G401.6 (cell line): ENCODE measurements at regions not wholly inside any gene's neighbourhood (a gene's known extent, or its start where the extent isn't known, plus 50 kb on each side); places are given as distances from the start of the nearest gene placed in this dataset.
A peak's percentile ranks its signal among the peaks of the same experiment; 100 is the strongest.
"Not testable (repeated sequence)": the region's sequence is repeated elsewhere in the genome, so short reads cannot be mapped to it uniquely, and the experiment has no call there.

Experiments
- FAIRE-seq: peaks from 2 replicates; lab custom pipeline; 2012; peaks lifted over from hg19 to GRCh38; lab: Jason Lieb, UNC

DNA sequence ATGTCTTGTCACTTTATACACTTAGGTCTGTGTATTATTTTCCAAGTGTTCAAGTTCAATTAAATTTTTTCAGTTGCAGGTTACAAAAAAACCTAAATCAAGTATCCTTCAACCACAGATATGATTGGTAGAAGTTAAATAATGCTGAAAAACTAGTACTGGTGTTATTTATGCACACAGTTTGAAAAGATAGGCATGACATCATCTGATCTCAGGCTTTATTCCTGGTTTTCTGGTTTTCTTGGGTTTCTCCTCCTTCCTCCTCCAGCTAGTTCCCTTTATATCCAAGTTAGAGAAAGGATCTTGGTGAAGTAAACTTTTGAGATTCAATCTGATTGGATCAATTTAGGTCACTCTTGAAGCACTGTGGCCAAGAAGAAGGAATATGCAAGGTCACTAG lies 1201.1 kb upstream of the B3GALT2 start:
- FAIRE-seq, result no peak

DNA sequence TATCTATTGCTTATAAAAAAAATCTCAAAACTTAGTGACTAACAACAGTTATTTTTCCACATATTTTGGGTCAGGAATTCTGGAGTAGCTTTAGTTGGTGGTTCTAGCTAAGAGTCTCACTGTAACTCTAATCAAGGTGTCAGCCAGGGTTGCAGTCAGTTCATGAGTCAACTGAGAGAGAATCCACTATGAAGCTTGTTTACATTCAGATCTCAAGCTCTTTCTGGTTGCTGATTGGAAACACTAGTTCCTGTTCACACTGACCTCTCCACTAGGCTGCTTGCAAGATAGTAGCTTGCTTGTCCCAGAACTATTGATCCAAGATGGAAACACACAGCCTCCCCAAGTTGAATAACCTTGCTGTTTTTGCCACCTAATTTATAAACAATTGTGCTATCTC lies 1192.1 kb upstream of the B3GALT2 start:
- no peak for FAIRE-seq

DNA sequence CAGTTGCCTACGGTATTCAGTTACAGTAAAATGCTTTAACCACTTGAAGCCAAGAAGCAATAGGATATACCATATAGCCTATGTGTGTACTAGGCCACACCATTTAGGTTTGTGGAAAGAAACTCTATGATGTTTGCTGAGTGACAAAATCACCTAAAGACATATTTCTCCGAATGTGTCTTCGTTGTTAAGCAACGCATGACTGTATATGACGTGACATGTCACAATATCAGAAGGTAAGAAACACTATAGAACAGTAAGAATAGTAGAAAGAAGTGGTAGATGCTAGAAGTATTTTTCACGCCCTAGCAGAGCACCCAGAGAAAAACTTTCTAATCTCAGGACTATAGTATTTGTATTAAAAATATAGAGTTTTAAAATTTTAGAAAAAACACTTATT lies 1188.2 kb upstream of the B3GALT2 start:
- FAIRE-seq, result no peak

DNA sequence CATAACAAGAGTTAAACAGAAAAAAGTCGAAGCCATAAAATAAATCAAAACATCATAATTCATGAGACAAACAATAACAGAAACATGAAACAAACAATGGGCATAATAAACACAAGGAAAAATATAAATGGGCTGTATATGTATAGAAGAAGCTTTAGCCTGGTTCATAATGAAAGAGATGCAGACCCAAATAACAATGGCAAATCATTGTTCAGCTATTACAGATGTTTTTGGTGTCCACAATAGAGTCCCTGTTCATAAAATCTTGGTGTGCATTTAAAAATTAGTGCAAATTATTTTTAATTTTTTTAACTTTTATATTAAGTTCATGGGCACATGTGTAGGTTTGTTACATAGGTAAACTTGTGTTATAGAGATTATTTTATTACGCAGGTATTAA lies 1185.9 kb upstream of the B3GALT2 start:
- FAIRE-seq, result no peak

DNA sequence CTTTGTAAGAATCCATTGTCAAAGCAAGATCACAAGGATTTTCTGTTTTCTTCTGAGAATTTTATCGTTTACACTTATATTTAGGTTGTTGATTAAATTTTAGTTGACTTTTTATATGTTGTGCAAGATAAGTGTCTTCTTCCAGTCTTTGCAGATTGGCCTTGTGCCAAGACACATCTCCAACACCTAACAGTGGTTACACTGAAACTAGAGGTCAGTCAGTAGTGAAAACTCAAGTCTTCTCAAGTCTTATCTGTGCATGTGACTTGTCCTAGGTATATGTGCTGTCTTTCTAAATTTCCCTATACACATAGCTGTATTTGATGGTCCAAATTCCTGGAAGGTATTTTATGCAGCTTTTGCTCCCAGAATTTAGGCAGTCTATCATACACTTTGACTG lies 1183.2 kb upstream of the B3GALT2 start:
- FAIRE-seq, result no peak

DNA sequence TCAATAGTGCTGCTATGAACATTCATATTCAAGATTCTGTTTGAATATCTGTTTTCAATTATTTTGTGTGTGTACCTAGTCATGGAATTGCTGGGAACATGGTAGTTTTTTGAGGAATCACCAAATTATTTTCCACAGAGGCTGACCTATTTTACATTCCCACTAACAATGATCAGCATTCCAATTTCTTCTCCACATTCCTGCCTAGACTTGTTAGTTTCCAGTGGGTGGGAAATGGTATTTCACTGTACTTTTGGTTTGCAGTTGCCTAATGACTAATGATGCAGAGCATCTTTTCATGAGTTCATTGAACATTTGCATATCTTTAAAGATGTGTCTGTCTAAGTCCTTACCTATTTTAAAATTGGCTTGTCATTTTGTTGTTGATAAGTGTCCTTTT lies 1182.6 kb upstream of the B3GALT2 start:
- no peak for FAIRE-seq

DNA sequence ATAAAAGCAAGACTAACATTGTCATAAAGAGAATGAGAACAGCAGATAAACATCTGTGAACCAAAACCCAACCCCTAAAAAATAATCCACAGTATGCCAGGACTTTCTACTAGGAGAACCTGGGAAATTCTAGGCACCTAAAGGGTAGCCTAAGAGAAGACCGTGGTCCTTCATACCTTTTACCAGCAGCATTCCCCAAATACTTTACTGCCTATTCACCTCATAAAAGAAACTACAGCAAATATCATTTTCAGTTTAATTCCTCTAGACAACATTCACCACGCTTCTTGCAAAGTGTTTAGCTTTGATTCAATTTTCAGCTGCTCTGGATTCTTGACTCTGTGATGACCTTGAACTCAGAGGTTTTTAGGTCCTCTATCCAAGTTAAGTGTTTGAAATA lies 1180.7 kb upstream of the B3GALT2 start:
- FAIRE-seq, result no peak

DNA sequence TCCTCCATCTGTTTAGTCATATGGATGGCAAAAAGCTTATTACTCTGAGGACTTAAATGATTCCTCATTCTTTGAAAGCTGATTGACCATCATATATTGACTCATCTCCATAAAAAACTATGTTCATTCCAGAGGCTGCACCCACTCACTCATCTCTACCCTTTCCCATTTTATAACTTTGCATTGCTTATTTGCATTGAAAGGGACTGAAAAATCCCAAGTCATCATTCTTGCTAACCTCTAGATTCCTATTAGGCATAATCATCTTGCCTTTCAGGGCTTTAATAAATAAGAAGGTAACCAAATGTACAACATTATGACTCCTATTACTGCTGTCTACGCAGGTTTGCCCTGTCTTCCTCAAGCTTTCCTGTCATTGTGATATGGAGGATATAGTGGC lies 1180.3 kb upstream of the B3GALT2 start:
- FAIRE-seq, result no peak

DNA sequence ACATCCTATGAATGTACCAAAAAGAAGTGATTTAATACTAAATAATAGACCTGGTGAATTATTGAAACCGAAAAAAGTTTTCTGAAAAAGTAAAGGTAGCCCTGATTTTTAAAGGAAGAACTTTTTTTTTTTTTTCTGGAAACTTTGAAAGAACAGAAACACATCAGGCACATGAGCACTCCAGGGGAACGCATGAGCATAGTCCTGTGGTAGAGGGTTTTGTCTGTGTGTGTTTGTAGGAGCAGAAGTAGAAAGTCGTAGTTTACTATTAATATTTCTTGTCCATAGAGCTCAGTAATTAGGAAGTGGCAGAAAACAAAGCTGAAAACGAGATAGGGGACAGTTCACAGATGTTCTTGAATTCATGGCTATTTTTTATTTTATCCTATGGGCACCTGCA lies 1175.9 kb upstream of the B3GALT2 start:
- FAIRE-seq, result no peak

DNA sequence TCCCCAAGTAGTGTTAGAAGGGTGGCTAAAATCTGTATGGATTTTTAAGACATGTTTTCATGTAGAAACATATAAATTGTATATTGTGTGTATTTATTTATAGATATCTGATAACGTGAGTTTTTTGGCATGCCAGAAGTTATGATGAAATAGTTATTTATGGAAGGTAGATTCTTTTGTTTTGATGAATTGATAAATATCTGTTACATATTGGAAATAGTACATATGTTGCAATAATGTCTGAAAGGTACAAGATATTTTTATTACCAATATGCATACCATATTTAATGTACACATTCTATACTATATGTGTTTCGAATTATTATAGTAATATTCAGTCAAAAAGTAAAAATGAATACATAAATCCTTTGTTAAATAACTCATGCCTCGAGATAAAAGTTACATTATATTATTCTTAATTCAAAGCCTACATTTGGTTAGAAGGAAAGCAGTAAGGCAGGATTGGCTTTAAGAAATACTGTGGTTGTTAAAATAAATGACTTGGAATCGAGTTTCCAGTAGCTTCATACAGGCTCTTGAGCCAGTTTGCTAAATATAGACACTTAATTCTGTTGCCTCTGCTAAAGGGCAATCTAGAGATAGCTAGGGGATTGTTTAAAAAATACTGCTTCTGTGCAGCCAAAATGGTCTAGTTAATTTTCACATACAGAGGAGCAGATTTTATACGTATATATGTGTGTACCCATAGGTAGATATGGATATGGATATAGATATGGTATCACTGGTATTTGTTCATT lies 1175.1 kb upstream of the B3GALT2 start:
- FAIRE-seq, result peak; percentile 19

DNA sequence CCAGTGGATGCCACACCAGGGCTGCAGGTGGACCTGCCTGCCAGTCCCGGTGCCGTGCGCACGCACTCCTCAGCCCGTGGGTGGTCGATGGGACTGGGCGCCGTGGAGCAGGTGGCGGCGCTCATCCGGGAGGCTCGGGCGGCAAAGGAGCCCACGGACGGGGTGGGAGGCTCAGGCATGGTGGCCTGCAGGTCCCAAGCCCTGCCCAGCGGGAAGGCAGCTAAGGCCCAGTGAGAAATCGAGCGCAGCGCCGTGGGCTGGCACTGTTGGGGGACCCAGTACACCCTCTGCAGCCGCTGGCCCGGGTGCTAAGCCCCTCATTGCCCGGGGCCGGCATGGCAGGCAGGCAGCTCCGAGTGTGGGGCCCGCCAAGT lies 1171.8 kb upstream of the B3GALT2 start:
- no peak for FAIRE-seq

DNA sequence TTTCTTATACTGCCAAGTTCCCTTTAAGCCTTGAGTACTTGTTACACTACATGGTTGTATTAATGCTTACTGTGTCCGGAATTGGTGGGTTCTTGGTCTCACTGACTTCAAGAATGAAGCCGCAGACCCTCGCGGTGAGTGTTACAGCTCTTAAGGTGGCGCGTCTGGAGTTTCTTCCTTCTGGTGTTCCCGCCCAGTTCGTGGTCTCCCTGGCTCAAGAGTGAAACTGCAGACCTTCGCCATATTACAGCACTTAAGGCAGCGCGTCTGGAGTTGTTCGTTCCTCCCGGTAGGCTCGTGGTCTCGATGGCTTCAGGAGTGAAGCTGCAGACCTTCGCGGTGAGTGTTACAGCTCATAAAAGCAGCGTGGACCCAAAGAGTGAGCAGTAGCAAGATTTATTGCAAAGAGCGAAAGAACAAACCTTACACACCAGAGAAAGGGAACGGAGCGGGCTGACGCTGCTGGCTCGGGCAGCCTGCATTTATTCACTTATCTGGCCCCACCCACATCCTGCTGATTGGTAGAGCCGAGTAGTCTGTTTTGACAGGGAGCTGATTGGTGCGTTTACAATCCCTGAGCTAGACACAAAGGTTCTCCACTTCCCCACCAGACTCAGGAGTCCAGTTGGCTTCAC lies 1171.3 kb upstream of the B3GALT2 start:
- FAIRE-seq, result not testable (repeated sequence)

DNA sequence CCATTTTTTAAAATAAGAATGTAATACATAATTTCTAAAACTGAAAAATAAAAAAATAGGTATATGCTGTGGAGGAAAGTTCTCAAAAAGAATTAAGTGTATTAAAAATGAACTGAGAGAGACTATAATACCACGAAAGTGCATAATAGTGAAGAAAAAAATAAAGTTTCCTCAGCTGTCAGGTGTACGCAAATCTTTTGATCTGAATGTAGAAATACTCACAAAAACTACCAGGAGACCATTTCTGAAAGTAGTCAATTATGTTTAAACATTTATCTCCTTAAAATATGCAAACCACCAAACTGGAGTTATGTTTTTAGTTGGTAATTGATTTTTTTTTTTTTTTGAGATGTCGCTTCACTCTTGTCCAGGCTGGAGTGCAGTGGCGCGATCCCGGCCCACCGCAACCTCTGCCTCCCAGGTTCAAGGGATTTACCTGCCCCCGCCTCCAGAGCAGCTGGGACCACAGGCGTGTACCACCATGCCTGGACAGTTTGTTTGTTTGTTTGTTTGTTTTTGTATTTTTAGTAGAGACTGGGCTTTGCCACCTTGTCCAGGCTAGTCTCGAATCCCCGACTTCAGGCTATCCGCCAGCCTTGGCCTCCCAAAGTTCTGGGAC lies 1169.2 kb upstream of the B3GALT2 start:
- FAIRE-seq, result no peak

DNA sequence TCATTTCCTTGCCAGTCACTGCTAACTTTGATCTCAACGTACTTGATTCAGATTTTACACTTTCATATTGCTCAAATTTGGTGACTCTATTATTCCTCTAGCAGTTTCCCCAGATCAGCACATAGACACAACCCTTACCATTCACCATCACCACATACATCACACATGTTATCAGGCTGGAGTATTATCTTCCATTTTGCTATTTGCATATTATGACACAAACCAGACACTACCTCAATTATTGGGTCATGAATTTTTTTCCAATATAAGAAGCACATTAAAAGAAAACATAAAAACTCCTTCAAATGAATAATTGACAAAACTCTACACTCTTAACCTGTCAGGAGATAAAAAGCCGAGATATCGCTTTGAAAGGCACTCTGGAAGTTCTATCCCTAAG lies 1166.7 kb upstream of the B3GALT2 start:
- no peak for FAIRE-seq

DNA sequence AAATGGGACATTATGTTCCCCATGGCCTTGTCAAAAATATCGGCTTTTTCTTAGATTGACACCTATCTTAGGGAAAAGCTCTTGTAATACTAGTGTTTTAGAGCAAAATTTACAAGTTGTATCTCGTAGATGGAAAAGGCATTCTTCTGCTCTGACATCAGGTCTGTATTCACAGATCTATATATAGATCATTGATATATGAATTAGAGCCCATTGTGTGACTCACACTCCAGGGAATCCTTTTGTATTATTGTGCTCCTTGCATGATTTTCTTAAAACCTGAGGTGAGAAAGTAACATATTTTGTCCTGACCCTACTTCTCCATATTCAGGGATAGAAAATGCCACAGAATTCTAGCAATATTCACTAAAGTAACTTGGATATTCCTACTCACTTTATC lies 1160.8 kb upstream of the B3GALT2 start:
- no peak for FAIRE-seq

DNA sequence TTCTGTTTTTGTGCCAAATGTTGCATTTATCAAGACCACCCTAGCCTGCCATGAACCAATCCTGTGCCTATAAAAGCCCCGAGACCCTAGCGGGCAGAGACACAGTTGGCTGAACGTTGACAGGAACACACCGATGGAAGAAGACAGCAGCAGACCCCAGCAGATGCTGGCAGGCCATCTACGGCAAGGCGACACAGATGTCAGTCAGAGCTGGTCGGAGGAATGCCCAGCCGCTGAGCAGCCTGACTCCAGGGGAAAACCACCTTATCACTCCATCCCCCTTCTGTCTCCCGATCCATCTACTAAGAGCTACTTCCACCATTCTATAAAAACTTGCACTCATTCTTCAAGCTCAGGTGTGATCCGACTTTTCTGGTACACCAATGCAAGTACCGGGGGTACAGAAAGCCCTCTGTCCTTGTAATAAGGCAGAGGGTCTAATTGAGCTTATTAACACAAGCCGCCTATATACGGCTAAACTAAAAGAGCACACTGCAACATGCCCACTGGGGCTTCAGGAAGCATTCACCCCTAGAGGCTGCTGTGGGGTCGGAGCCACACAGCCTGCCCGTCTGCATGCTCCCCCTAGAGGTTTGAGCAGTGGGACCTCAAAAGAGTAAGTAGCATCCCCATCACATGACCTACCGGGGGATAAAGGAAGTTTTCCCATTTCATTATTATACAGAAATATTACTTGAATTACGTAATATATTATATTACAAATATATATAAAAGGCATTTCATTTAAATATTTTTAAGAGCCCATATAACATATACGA lies 1156.3 kb upstream of the B3GALT2 start:
- FAIRE-seq, result peak; percentile 23

DNA sequence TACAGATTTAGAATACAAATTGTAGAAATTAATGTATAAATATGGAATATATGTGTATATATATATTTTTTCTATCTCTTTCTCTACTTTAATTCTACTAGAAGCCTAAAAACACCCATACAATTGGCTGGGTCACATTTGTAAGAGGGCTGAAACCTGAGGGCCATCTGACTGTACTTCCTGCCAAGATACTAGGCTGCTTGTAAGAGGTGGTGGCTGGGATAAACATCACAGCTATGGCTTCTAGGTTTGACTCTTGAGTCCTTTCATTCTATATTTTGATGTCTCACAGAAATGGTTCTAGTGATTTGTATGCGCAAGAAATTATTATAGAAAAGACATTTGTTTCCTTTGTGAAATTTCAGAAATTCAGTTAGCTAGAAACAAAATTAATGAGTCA lies 1155.2 kb upstream of the B3GALT2 start:
- FAIRE-seq, result no peak

DNA sequence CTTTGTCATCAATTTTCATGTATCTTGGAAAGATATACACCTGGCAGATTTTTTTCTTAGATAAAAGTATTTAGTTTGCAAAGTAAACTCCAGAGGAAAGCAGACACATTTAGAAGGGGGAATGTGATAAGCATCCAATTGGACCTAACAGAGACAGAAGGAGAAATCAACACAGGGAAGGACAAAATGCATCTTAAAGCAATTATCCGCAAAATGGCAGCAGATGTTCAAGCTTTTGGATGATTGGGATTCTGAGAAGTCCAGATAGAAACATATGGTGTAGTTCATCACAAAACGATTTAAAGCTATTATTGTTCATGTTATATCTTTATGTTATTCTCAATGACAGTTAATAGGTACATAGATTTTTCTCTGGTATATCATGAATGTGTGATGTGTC lies 1153.1 kb upstream of the B3GALT2 start:
- FAIRE-seq, result no peak

DNA sequence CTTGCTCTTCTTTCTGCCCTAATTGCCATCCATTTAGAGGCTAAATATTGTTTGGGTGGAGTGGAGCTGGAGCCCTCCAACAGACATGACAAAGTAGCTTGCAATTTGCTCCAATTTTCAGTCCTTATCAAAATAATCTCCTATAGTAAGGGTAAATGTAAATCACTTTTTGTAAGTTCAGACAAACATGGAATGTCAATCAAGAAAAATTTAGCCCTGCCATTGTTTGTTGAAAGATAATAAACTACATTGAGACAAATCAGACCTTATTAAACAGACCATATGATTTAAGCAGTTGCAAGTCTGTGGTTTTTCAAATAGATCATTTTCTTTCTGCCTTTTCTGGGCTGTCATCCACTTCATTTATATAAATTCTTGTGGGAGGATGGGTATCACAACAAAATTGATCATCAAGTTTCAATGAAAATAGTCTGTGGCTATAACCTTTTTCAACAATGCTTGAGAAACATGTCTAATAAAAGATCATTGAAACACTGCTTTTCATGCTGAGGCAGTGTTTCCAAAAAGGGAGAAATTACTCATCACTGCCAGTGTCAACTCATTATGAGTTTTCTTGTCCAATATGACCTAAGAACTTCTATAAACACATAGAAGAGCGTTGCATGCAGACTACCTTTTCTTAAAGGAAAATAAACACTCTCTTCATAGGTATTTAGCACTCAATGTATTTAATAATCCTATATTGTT lies 1152.0 kb upstream of the B3GALT2 start:
- no peak for FAIRE-seq

DNA sequence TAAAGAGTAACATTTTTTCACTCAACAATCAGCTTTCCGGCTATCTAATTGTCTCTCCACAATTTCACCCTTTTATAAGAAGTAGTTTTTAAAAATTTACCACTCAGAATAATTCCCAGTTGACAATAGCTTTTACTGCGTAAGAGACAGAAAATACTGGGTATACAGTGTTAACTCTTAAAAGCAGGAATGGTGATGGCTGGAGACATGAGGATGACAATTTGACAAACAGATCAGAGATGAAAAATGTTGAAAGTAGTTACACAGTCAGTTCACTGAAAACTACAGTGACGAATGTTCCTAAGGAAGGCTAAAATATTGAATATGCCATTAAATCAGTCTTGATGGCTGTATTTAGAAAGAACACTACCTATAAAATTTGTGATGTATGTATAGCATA lies 1146.8 kb upstream of the B3GALT2 start:
- FAIRE-seq, result no peak

DNA sequence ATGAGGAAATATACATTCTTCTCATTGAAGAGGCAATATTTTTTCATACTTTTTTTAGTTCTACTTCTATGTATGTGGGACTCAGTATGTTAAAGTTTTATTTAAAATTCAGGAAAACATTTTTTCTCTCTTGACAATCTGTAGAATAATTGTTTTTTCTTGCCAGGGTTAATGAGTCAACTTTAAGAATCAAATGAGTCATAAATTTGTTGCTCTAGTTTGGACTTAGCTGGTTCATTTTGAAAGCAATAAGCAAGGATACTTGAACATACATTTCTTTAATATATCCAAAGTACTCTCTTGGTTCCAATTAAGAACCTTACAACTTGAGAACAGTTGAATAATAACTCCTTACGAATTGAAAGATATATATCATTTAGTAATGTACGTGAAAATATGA lies 1145.3 kb upstream of the B3GALT2 start:
- no peak for FAIRE-seq

DNA sequence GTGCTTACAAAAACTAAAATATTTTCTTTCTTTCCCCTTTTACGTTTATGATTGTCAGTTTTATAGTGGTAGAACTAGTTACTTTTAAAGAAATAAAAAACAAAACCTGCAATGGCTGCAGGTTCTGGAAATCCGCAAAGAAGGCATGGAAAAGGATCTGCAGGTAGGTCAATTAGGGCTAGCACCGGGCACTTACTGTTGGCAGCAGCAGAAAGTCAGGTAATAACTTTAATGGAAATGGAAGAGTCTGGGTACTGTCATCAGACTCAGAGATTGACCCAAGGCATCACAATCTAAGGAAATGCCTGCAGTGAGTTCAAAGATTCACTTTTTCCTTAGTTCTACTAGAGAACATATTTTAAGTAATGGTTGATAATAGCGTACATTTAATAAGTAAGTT lies 1136.3 kb upstream of the B3GALT2 start:
- FAIRE-seq, result no peak
